Fibroblast of skin of left biceps (primary cell): ENCODE measurements at regions not wholly inside any gene's neighbourhood (a gene's known extent, or its start where the extent isn't known, plus 50 kb on each side); places are given as distances from the start of the nearest gene placed in this dataset.
"Not testable (repeated sequence)": the region's sequence is repeated elsewhere in the genome, so short reads cannot be mapped to it uniquely, and the experiment has no call there.

Experiments
- DNase-seq, 2 experiments: peaks; one replicate each; pipeline ENCODE4 v3.0.0-alpha.2; 2013; ENCODE audit warnings: low read depth in 2 of 2

DNA sequence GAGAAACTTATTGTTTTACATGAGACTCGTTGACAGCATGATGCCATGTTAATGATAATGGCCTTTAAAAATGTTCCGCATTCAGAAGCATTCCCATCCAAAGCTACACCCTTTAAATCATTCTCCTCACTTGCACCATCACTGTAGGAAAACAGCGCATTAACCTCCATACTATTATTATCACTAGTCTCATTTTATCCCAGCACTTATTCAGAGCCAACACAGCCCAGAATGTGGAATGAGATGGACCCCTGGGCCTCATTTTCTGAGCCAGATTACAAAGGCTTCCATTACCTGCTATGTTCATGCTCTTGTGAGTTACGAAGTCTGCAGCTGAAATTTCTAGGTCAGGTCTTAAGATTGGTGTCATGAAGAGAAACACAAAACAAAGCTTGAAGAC, 159.4 kb downstream of the HS3ST3A1 start:
- no peak for DNase-seq

DNA sequence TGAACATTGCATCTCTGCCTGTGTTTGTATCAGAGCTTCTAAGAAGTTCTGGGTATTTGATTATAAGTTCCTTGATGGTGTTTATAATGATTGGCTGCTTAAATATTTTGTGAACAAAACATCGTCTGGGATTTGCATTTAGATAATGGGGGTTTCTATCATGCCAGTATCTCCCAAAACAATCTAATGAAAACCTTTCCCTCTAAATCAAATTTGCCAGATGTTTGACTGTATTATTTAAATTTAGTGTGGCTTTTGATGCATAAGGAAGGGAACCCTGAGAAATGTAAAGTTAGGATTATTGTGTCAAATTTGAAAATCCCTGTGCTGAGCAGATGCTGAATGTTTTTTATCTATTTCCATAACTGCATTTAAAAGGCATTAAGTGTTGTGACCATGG, 159.9 kb downstream of the HS3ST3A1 start:
- DNase-seq: no peak

DNA sequence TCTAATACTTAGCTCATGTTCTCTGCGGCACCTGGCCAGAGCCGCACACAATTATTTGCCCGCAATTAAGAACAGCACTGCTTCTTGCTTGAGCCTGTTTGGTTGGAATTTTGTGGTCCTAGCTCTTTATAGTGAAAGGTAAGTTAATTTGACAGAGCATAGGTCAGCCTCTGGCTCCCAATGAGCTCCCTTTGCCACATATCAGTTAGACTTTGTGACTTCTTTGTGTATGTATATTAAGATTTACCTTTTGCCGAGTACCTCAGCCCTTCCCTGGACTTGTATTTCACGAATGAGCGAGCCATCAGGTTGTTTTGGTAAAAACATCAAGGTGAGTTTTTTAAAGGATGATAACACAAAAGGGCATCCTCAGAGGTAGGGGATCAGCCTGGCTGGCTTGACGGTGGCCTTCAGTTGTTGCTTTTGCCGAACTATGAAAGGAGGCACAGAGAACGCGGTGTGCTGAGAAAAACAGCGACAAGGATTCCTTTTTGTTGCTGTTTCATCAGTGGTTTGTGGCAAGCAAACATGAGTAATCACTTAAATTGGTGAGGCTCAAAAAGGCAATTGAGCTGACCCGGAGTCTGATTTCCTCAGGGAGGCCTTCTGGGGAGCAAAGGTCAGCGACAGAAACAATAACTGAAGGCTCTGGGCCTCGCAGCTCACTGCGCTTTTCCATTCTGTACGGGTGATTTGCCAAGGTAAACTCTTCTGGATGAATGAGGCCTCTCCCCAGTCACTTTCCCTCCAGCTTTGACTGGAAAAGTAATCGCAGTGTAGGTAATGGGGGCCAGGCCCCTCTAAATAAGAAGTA, 163.6 kb downstream of the HS3ST3A1 start:
- DNase-seq: no peak

DNA sequence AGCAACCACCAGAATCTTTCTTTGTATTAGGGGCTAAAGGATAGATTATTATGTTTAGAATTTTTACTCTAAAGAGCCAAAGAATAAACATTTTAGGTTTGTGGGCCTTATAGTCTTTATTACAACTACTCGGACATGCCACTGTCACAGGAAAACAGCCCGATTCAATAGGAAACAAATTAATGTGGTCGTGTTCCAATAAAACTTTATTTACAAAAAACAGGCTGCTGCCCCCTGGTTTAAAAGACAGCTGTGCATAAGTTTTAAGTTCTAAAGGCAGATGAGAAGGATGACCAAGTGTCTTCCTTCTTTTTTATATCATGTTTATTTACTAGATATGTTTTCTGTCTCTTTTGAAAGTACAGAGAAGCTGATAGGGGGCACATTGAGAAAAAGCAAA, 166.5 kb downstream of the HS3ST3A1 start:
- no peak for DNase-seq

DNA sequence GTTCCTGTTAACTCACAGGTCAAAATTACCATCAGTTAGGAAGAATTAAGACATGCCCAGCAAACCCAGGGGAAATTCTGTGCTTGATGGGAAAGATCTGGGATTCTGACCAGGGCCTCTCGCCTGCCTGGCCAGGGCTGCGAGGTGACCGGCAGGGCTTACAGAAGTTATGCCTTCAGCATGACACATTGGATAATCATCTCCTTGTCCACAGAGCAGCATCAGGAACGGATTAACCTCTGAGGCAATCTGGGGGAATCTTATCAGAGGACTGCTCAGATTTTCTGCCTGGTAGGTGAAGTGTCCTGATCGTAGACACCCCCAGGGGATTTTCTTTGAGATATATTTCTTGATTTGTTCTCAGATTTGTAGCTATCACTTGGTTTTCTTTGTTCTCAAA, 172.5 kb downstream of the HS3ST3A1 start:
- peak; percentile 57 to 62 for DNase-seq

DNA sequence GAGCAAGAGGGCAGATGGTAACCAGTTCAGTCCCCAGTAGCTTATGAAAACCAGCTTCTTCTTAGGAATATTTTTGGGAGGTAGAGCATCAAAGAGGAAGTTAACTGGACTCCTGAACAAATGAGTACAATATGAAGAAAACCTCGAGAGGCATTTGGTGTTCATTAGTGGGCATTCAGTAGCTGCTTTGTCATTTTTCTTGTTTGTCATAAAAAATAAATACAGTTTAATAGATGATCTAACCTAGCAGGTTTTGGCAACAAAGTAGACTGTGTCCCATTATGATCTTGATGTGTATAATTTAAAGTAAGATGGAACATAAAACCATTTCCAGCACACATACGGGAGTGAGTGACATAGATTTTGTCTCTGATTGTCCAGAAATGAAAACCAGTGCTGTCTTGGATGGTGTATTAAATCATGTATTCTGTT, 173.1 kb downstream of the HS3ST3A1 start:
- DNase-seq: no peak

DNA sequence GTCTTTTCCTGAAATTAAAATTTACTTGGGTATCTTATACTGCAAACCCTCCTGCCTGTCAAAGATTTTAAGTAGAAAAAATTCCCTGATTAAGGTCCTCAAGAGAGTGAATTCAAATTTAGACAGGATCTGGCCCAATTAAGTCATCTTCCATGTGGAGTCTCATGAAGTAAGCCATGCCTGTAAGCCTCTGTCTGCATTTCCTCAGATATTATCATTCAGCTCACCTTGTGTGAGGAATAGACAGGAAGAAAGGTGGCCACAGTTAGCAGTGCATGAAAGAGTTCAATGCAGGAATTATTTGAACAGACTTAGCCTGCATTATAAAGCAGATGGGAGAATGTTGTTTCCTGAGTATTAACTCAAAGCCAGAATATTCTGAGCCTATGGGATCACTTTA, 174.7 kb downstream of the HS3ST3A1 start:
- DNase-seq: no peak

DNA sequence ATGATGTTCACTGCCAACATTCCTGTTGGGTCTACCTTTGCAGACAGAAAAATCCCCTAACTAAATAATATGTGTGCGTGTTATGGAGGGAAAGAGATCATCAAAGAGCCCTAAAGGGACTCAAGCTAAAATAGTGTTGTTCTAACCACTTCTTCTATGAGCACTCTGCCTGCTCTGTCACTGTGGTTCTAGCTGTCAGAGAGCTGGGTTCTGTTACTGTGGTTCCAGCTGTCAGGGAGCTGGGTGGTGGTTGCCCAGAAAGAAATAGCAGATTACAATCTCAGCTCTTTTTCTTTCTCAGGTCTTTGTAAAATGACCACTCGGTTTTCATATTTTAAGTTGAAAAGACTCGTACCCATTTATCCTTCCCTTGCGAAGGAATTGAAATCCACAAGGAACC, 176.3 kb downstream of the HS3ST3A1 start:
- DNase-seq: no peak

DNA sequence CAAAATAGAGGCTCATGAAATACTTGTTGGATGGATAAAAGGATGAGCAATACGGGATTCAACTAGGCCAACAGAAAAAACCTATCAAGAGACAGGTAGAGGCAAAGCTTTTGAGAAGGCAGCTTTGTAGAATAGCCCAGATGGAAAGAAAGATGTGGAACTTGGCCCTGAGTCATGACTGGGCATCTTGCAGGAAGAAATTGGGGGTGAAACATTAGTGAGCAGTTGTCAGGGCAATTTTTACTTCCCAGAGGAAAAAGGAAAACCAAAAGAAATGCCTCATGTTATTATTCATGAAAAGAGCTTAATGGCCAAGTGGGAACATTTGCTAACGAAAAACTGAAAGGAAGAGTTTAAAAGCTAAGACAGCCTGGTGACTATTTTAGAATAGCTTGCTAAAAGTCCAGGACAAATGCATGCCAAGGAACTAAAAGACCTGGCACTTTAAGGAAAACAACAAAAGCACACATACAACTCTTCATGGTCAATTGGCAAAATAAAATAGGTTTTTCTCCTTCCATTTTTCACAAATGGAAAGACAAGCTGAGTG, 180.1 kb downstream of the HS3ST3A1 start:
- DNase-seq: no peak

DNA sequence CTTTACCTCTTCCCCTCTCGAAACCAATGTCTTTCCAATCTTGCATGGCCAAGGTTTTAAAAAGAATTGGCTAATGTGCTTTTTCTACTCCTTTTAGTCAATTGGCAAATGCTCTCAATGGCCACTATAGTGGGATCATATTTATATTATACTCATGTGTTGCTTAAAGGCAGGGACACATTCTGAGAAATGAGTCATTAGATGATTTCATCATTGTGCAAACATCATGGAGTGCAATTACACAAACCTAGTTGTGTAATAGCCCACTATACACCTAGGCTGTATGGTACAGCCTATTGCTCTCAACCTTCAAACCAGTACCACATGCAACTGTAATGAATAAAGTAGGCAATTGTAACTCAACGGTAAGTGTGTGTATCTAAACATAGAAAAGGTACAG, 180.9 kb downstream of the HS3ST3A1 start:
- peak; percentile 65 to 67 for DNase-seq

DNA sequence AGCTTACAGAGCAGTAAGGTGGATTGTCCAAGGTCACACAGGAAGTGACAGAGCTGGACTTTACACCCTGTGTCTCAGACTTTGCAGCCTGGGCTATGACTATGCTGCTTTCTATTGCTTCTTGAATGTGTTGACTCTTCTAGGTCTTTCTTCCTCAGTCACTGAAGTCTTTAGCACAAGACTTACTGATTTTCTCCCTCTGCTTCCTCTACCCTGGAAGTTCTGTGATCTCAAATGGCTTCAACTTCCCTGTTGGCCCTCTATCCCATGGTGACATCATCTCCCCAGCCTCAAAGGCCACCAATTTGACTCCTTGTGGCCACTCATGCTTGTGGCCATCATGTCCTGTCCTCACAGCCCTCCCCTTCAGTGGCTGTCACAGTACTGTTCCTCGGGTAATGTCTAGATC, 181.3 kb downstream of the HS3ST3A1 start:
- no peak for DNase-seq

DNA sequence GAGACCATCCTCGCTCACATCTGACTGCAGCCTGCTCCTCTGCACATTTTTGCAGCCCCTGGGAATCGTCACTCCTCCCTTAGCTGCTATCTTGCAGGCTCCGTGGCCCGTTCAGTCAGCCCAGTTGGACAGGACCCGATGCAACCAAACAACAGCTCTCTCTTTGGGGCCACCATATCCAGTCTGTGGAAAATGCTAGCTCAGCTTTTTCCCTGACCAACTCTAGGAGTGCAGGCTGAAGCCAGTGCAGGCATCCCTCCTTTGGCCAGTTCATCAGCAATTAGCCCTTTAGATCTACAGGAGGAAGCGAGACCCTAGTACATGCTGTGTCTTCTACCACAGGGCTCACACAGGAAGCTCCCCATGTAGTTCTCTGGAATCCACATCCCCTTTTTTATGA, 182.1 kb downstream of the HS3ST3A1 start:
- DNase-seq: no peak

DNA sequence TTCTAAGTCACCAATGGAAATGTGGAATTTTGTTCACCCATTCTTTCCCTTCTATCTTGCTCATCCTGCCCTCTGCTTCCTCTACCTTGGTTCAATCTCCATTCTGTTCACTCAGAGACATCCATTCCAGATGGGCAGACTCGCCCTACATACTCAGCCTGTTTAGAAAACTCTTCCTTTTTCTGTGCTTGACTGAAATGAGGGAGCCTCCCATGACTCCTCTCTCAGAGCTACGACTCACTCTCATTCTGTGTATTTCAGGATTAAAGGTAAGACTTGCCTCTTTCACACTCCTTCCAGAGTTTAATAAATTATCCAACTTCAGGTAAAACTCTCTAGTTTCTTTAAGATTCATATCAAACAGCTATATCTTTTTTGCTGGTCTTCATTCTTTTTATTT, 182.8 kb downstream of the HS3ST3A1 start:
- DNase-seq: no peak

DNA sequence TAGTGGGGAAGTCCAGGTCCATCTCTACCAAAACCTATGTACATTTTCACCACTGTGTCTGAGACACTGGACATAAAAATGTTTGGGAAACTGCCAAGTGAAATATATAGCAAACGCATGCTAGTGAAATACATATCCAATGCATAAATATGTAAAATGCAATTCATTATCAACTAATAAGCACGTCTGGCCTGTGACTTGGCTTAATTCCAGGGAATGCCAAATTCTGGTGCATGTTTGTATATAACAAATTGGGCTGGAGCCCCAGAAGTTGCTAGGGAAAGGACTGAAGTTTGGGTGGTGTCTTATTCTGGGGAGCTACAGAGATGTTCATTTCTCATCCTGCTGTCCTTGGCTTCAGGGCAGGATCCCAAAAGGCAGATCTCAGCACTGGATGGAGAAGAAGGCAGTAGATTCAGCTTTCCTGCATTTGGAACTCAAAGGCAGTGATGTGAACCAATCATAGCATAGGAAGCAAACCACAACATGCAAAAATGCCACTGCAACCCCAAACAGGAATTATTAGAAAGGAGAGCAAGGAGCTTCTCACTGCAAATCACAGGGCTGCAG, 184.3 kb downstream of the HS3ST3A1 start:
- no peak for DNase-seq

DNA sequence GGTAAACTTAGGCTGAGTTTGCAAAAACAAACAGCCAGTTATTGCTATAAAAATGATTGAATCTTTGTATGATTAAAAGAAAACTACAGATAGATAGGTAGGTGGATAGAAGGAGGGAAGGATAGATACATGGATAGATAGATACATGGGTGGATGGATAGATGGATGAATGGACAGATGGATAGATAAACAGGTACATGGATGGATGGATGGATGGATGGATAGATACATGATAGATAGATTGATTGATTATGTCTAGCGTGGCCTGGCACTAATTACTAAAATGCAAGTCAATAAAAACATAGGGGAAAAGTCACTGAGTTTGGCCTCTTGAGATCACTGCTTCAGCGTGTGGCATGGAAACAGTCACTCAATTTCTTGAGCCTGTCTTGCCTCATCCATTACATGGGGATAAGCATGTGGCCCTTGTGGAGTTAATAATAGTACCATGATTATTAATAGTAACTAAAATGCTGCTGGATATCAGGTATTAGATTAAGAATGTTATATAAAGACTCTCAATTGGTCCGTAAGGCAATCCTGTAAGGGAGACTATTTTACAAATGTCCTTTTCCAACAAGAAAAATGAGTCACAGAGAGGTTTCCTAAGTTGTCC, 184.9 kb downstream of the HS3ST3A1 start:
- no peak for DNase-seq

DNA sequence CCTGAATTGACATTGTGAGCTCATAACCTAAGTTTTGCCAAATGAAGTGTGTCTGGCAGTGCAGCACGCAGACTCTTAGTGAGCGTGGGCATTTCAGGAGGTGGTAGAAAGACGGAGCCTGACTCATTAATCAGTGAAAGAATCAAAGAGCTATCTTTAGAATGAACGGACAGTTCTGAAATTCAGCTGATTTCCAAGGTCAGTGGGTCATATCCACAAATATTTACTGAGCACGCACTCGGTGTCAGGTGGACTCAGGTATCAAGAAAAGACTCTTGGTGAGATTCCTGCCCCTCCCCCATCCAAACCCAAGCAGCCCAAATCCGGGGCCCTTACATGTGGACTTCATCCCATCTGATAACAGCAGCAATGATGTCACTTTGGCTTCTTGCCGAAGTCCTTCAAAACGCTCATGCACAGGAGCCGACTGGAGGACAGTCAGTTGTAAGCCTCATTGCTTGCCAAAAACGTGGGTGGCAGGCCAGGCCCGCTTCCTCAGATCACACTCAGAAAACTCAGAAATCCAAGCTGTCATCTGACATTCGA, 185.8 kb downstream of the HS3ST3A1 start:
- no peak for DNase-seq

DNA sequence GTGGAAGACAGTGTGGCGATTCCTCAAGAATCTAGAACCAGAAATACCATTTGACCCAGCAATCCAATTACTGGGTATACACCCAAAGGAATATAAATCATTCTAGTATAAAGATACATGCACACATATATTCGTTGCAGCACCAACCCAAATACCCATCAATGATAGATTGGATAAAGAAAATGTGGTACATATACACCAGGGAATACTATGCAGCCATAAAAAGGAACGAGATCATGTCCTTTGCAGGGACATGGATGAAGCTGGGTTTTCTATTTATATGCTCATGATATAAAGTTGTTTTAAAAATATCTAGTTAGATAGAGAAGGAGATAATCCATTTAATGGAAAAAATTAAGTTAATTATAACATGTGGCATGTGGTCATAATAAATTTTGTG, 186.5 kb downstream of the HS3ST3A1 start:
- DNase-seq: not testable (repeated sequence)

DNA sequence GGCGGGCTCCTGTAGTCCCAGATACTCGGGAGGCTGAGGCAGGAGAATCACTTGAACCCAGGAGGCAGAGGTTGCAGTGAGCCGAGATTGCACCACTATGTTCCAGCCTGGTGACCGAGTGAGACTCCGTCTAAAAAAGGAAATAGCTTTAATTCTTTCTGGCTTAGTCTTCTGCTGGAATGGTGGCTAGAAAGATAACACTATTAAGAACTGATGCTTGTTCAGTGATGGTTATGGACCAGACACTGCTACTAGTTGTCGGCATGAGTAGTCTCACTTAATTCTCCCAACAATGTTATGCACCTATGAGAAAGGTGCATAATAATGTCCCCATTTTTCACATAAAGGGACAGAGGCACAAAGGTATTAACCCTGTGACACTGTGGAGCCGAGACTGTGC, 188.7 kb downstream of the HS3ST3A1 start:
- no peak for DNase-seq

DNA sequence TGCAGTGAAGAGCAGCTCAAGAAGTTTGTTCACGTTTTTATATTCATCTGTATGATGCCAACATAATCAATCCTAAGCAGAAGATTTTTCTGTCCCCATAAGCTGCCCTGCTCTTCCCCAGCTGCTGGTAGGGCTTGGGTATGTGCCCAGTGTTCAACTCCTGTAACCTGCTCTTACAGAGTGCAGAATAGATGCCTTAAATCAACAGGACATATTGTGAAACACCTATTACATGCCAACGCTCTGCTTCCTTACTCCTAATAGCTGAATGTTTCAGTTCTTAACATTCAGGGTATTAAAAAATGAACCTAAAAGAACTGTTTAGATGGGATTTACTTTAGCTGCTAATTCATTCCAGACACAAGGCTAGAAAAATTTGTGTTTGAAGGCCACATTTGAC, 190.9 kb downstream of the HS3ST3A1 start:
- DNase-seq: no peak

DNA sequence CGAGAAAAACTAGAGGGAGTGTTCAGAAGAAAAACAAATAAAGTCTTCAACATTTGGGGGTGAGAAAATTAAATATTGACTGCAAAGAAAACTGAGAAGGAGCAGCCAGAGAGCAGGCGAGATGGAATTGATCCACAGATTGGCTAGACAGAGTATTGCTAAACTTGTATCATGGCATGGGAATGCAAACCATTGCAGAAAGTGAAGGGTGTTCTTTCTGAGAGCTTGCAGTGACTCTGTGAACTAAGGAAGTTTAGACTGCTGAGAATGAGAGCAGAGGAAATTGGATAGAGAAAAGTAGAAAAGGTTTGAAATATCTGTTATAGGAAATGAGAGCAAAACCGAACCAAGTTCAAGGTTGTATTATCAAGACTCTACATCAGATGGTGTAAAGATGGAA, 191.5 kb downstream of the HS3ST3A1 start:
- DNase-seq: no peak

DNA sequence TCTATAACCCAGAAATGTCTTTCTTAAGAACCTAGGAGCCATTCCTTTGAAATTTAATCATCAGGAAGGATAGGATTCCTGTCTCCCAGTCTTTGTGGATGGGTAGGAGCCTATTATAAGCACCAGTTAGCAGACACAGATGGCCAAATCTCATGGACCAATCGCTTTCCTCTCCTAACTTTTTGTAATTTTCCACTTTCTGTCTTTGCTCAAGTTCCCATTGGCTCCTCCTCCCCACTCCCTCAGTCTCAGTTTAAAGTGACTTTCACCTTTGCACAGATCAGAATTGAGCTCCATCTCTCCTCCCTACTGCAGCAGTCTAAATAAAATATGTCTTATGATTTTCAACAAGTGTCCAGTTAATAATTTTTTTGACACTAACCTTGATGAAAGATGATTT, 192.3 kb downstream of the HS3ST3A1 start:
- DNase-seq: no peak

DNA sequence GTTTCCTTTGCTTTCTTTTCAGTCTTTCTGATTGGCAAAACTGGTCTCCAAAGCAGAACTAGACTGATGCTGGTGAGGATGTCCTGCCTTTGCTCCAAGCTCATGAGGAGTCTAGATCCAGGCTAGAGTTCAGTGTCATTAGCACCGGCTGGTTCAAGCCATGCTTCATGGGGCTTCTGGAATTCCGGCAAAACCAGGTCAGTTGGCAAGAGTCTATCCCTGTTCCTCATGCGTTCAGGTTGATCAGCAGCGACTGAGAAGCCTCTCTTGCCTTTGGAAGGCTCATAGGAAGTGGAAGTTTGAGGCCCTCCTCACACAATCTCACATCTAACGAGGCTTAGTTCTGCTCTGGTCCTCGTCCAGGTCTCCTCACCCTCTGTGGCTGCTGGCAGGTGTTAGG, 194.3 kb downstream of the HS3ST3A1 start:
- no peak for DNase-seq

DNA sequence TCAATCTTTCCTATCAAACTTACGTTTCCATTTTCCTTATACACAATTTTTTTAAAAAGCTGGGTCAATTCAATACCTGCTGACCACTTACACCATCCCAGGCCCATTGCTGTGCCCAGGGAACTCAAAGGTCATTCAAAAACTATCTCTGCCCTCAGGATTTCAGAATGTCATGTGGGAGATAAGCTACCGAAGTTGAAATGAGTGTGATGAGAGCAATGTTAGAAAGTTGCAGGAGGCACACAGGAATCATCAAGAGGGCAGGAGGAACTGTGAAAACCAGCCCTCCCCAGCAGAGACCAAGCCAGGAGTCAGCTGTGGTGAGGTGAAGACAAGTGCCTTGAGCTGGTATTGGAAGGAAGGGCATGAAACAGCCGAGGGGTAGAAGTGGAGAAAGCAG, 195.9 kb downstream of the HS3ST3A1 start:
- no peak for DNase-seq
